ENCODE measurements at regions not wholly inside any gene's neighbourhood (a gene's known extent, or its start where the extent isn't known, plus 50 kb on each side); places are given as distances from the start of the nearest gene placed in this dataset.

DNA sequence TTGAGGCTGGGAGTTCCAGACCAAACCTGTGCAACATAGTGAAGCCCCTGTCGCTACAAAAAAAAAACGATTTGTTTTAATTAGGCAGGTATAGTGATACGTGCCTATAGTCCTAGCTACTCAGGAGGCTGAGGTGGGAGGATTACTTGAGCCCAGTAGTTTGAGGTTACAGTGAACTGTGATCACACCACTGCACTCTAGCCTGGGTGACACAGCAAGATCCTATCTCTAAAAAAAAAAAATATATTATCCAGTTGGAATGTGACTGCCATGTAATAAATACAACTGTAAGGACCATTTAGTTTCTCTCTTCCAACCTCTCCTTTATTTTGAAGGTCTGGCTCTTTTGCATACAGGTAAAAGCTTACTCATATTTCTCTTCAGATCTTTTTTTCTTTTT is 571.5 kb downstream of the UTRN start:
- TF ChIP-seq EZH2 (optimal IDR thresholded peaks at IDR 0.05; ENCODE audit: low read depth, low read length): no peak
- TF ChIP-seq, protein P1, sequence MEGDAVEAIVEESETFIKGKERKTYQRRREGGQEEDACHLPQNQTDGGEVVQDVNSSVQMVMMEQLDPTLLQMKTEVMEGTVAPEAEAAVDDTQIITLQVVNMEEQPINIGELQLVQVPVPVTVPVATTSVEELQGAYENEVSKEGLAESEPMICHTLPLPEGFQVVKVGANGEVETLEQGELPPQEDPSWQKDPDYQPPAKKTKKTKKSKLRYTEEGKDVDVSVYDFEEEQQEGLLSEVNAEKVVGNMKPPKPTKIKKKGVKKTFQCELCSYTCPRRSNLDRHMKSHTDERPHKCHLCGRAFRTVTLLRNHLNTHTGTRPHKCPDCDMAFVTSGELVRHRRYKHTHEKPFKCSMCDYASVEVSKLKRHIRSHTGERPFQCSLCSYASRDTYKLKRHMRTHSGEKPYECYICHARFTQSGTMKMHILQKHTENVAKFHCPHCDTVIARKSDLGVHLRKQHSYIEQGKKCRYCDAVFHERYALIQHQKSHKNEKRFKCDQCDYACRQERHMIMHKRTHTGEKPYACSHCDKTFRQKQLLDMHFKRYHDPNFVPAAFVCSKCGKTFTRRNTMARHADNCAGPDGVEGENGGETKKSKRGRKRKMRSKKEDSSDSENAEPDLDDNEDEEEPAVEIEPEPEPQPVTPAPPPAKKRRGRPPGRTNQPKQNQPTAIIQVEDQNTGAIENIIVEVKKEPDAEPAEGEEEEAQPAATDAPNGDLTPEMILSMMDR (IDR thresholded peaks at IDR 0.05; ENCODE audit: low read length): no peak
- TF ChIP-seq EZH2phosphoT487 (IDR thresholded peaks at IDR 0.05; ENCODE audit: low read length): no peak
